GM21515 (cell line): ENCODE measurements at regions not wholly inside any gene's neighbourhood (a gene's known extent, or its start where the extent isn't known, plus 50 kb on each side); places are given as distances from the start of the nearest gene placed in this dataset.
"Not testable (repeated sequence)": the region's sequence is repeated elsewhere in the genome, so short reads cannot be mapped to it uniquely, and the experiment has no call there.

Experiments
- ATAC-seq: cut with Tn5 transposase; IDR thresholded peaks from one replicate; pipeline ENCODE4 v1.9.1; 2021; ENCODE audit not compliant: unreplicated experiment

- ATAC-seq: no peak
Observed at GRCh38 chrY:7879245-7879644, 967.7 kb upstream of the AMELY start.

DNA sequence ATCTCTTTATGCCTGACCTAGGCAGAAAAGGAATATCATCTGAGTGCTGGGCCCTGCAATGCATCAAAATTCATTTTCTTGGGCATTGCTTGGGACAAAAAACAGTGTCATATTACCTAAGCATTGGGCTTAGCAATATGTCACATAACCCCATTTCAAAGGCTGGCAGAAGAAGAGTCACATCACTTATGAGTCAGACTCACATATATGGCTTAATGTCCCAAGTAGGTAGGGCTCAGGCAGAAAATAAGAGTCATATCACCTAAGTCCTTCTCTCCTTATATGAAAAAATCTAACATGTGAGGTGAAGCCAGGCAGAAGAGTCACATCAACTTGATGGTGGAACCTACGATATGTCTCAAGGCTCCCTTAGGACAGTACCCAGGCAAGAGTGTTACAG is 967.2 kb upstream of the AMELY start:
- ATAC-seq: no peak

DNA sequence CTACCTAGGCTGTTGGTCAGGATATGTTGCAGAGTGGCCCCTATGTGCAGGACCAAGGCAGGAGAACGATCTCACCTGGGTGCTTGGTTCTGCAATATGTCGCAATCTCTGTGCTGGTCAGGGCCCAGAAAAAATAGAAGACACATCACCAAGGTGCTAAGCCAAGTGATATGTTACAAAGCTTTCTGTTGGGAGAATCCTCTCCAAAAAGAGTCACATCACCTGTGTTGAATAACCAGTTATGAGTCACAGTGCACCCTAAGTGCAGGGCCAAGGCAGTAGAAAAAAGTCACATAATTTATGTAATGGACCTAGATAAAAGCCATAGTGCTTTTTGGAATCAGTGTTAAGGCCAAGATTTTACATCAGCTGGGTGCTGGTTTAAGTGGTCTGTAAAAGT is 965.9 kb upstream of the AMELY start:
- ATAC-seq: no peak

DNA sequence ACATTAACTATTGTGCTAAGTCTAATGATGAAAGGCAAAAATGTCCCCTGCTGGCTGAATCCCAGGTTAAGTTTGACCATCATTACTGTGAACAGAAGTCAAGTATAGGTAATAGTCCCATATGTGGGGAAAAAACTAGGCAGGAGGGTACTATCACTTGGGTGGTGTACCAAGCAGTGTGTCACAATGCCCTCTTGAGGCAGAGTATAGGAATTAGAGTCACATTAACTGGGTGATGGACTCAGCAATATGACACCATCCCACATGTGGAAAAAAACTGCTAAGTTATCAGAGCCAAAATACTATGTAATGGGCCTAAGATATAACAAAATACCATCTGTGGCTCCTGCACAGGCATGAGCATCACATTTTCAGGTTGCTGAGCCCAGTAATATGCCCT is 962.5 kb upstream of the AMELY start:
- no peak for ATAC-seq

GRCh38 chrY:7871304-7871932 is 959.9 kb upstream of the AMELY start:
- ATAC-seq: no peak

DNA sequence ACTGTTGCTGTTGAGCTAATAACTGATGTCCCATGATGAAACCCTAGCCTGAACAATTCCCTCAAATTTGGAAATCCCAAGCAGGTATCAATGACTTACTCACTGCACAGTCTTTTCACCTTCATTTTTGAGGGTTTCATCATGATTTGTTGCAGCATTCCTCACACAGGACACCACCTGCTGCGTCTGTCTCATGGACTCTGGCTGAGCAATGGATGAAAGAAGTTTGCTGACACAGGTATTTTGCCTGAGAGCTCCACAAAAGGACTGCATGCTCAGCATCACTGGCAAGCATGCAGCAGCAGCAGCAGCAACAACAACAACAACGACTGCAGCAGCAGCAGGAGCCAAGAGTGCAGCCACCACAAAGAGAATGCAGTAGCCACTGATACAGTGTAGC is 955.4 kb upstream of the AMELY start:
- no peak for ATAC-seq

DNA sequence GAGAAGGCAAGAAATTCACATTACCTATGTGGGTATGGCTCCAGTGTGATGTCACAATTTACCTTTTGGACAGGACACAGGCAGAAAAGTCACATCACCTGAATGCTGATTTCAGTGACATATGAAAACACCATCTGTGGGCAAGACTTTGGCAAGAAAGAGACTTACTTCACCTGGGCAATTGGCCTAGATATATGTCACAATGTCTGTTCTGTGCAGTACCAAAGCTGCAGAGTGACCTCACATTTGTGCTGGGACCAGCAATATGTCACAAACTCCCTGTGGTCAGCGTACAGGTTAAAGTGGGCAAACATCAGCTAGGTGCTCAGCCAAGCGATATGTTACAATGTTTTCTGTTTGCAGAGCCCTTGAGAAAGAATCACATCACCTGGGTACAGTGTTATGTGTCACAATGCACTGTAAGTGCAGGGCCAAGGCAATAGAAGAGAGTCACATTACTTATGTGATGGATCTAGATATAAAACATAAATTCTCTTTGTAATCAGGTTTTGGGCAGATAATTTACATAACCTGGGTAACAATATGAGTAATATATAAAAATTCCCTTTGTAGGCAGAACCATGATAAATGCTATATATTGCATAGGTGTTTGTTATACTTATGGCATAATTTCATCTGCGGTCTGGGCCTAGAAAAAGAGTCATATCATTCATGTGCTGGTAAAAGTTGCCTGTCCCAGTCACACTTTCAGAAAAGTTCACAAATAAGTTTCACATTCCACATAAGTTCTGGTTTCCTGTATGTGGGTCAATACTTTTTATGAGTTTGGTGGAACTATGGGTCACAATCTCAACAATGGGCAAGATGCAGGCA is 949.4 kb upstream of the AMELY start:
- no peak for ATAC-seq

DNA sequence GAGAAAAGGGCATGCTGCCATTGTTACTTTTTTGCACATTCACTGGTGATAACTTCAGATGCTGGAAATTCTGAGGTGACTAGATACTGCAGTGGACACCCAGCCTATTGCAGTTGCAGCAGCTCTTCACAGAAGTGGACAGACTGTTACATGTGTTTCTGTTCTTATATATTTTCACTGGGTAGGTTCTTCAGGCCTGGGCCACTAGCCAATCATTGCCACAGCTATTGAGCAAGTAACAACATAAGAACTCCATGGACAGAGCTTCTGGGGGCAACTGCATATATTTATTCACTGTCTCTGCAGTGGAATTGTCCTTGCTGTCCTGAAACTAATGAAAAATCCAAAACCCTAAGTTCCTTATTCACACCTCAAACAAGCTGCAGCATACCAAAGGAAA is 938.6 kb upstream of the AMELY start:
- ATAC-seq: no peak

GRCh38 chrY:7845776-7846175 is 934.2 kb upstream of the AMELY start:
- no peak for ATAC-seq

DNA sequence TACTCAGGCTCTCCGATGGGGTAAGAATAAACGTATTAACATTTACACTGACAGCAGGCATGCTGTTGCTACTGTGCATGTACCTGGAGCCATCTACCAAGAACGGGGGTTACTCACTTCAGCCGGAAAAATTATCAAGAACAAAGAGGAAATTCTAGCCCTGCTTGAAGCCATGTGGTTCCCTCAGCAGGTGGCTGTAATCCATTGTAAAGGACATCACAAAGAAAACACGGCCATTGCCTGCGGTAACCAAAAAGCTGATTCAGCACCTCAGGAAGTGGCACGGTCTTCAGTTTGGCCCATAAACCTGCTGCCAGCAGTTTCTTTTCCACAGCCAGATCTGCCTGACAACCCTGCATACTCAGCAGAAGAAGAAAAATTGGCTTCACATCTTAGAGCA is 925.5 kb upstream of the AMELY start:
- no peak for ATAC-seq

DNA sequence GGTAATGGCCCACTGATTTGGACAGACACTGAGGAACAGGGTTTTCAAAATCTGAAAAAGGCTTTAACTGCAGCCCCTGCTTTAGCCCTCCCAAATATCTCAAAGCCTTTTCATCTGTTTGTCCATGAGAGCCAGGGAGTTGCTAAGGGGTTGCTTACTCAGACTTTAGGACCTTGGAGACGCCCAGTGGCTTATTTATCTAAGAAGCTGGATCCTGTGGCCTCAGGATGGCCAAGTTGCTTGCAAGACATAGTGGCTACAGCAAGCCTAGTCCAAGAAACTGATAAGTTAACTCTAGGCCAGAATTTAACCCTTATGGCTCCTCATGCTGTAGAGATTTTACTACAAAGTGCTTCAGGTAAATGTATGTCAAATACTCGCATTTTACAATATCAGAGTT is 924.8 kb upstream of the AMELY start:
- no peak for ATAC-seq

DNA sequence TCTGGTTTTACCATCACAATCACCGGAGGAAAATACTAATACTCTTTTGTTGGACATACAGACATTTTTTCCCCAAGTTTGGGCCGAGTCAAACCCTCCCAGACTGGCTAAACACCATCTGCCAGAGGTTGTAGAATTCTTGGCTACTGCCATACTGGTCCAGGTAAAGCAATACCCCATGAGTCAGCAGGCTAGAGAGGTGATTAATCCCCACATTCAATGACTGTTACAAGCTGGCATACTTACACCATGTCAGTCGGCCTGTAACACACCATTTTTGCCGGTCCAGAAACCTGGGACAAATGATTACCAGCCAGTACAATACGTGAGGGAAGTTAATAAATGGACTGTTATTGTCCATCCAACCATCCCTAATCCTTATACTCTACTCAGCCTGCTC is 923.9 kb upstream of the AMELY start:
- ATAC-seq: no peak

DNA sequence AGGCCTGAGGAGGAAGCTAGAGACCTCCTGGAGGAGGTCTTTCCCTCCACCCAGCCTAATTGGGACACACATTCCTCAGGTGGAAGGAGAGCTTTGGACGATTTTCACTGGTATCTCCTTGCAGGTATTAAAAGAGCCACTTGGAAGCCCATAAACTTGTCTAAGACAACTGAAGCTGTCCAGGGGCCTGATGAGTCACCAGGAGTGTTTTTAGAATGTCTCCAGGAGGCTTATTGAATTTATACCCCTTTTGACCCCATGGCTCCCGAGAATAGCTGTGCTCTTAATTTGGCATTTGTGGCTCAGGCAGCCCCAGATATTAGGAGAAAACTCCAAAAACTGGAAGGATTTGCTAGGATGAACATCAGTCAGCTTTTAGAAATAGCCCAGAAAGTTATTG is 922.7 kb upstream of the AMELY start:
- no peak for ATAC-seq

DNA sequence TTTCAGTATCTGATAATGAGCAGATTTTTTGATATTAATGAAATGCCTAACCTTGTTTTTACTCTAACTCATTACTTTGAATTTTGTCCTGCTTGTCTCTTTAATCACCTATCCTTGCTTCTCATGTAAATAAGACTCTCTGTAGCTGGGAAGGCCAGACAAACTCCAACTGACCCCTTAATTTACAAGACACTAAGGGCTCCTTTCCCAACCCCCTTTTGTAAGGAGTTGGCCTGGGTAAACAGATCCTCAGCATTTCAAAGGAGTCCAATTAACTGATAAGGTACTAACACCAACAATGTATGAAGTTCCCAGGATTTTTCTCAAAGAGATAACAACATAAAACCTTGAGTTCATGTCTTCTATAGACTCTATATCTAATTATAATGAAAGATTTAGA is 919.3 kb upstream of the AMELY start:
- ATAC-seq: not testable (repeated sequence)

GRCh38 chrY:7826533-7826932 is 915.0 kb upstream of the AMELY start:
- ATAC-seq: no peak

- no peak for ATAC-seq
Observed at GRCh38 chrY:7825874-7826273, 914.3 kb upstream of the AMELY start.

- ATAC-seq: no peak
Observed at GRCh38 chrY:7821295-7822035, 909.9 kb upstream of the AMELY start.

- no peak for ATAC-seq
Observed at GRCh38 chrY:7818924-7819323, 907.4 kb upstream of the AMELY start.

DNA sequence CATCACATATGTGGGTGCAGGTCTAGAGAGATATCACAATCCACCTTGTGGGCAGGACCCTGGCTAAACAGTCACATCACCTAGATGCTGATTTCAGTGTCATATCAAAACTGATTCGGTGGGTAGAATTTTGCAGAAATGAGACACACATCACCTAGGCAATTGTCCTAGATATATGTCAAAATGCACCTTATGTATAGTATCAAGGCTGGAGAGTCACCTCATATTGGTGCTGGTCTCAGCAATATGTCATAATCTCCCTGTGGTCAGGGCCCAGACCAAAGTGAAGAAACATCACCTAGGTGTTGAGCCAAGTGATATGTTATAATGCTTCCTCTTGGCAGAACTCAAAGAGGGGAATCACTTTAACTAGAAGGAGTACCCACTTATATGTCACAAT is 905.0 kb upstream of the AMELY start:
- ATAC-seq: no peak

GRCh38 chrY:7815921-7816320 is 904.4 kb upstream of the AMELY start:
- ATAC-seq: no peak

DNA sequence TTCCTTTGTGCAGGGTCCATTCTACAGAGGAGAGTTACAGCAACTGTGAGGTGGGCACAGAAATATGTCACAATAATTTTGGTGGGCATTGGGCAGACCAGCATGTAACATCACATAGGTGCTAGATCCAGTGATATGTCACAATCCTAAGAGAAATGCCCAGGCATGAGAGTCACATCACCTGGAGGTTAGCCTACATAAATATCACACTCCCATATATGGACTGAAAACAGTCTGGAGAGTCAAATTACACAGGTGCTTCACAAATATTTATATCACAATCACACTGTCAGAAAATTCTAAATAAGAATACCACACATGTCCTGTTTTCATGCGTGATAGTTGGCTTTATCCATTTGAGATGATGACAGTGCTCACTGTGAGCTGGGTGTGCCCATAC is 903.7 kb upstream of the AMELY start:
- no peak for ATAC-seq

- ATAC-seq: no peak
Observed at GRCh38 chrY:7814361-7814760, 902.8 kb upstream of the AMELY start.
